Thymus (tissue), 11 donors: ENCODE measurements at regions not wholly inside any gene's neighbourhood (a gene's known extent, or its start where the extent isn't known, plus 50 kb on each side); places are given as distances from the start of the nearest gene placed in this dataset.

Experiments
- DNase-seq, 9 donors: peaks; one replicate each; pipeline ENCODE4 v3.0.0-alpha.2; 2013; ENCODE audit warnings: low spot score in 9 of 9, low read depth in 6 of 9, missing footprints in 1 of 9
- H3K27ac ChIP-seq, 2 donors: one replicate each; pipeline ENCODE4 v1.5.1; 2013; ENCODE audit warnings: control low read depth in 1 of 2, low read depth in 1 of 2, low read length in 1 of 2, mild to moderate bottlenecking in 1 of 2, moderate library complexity in 1 of 2
- H3K27me3 ChIP-seq, 2 donors: one replicate each; pipeline ENCODE4 v1.5.1; 2013; ENCODE audit warnings: low read length in 1 of 2; ENCODE audit not compliant: control insufficient read depth in 2 of 2, insufficient read depth in 1 of 2
- H3K36me3 ChIP-seq, 2 donors: one replicate each; pipeline ENCODE4 v1.5.1; 2013; ENCODE audit warnings: low read length in 1 of 2, mild to moderate bottlenecking in 1 of 2, moderate library complexity in 1 of 2; ENCODE audit not compliant: control insufficient read depth in 2 of 2, insufficient read depth in 2 of 2
- H3K4me1 ChIP-seq, 2 donors: one replicate each; pipeline ENCODE4 v1.5.1; 2013; ENCODE audit warnings: low read length in 2 of 2; ENCODE audit not compliant: control insufficient read depth in 2 of 2, insufficient read depth in 2 of 2
- H3K4me3 ChIP-seq, 2 donors: one replicate each; pipeline ENCODE4 v1.5.1; 2013; ENCODE audit warnings: low read length in 2 of 2, control low read depth in 1 of 2, mild to moderate bottlenecking in 1 of 2
- H3K9me3 ChIP-seq, 2 donors: one replicate each; pipeline ENCODE4 v1.5.1; 2013; ENCODE audit warnings: low read length in 1 of 2, mild to moderate bottlenecking in 1 of 2; ENCODE audit not compliant: control insufficient read depth in 2 of 2, insufficient read depth in 1 of 2
- WGBS: extraction: QIAGEN DNeasy Blood & Tissue Kit; methylation state at CpG from one replicate; pipeline ENCODE4 v1.1.7; 2013; 5-methylcytosine and 5-hydroxymethylcytosine counted together
- donor health status: healthy.

DNA sequence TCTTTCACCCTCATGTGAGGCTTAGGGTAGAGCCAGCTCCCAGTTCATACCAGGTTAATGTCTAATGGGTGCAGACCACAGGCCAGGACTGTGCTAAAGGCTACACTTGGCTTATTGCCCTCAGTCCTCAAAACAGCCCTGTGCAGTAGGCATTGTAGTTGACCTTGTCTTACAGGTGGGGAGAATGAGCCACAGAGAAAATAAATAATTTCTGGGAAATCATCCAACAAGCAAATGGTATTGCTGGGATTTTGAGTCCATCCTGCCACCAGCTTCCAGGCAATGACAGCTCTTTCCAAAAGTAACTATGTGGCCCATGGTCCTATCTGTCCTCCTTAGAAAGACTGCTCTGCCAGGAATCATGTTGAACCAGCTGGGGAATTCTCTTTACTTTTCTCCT, 450.0 kb downstream of the GADD45G start:
- no peak for DNase-seq
- Histone ChIP-seq H3K4me1 (no peaks in the 10 kb centered on the region), H3K4me3 (no peak overlapping the region), H3K9me3 (no peaks in the 10 kb centered on the region), H3K27me3 (no peaks in the 10 kb centered on the region), H3K36me3 (no peaks in the 10 kb centered on the region), H3K27ac (no peak overlapping the region)

- Histone ChIP-seq H3K4me3 (no peak overlapping the region), H3K4me1 (no peaks in the 10 kb centered on the region), H3K27ac (no peak overlapping the region), H3K9me3 (no peaks in the 10 kb centered on the region), H3K36me3 (no peaks in the 10 kb centered on the region), H3K27me3 (no peaks in the 10 kb centered on the region)
- WGBS: 94% methylated on average over 3 of the region's 3 CpGs
- DNase-seq: no peak
These were observed 450.4 kb downstream of the GADD45G start for GRCh38 chr9:90055226-90055625.

DNA sequence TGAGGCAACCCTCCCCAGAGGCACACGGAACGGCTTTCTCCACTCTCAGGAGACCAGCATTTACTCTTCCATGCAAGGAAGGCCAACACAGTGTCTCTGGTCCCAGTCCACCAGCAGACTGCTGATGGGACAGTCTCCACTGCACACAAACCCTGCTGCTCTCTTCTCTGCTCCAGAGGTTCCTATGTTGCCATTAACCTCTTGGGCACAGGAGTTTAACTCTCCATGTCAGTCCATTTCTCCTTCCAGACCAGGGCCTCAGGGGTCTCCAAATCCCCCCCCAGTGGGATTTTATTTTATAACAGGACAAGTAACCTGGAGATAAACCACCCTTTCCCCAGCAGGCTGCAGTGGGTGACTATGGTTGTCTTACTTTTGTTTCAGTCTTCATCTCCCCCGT, 452.5 kb downstream of the GADD45G start:
- no peaks in the 10 kb centered on the region for H3K9me3 ChIP-seq
- no peak for DNase-seq
- H3K27me3 ChIP-seq: no peaks in the 10 kb centered on the region
- no peak overlapping the region for H3K27ac ChIP-seq
- no peaks in the 10 kb centered on the region for H3K4me1 ChIP-seq
- no peak overlapping the region for H3K4me3 ChIP-seq
- WGBS: 94% methylated on average over 3 of the region's 3 CpGs
- no peaks in the 10 kb centered on the region for H3K36me3 ChIP-seq

GRCh38 chr9:90058182-90058763, 453.5 kb downstream of the GADD45G start:
- H3K9me3 ChIP-seq: no peaks in the 10 kb centered on the region
- 96% methylated on average over 6 of the region's 6 CpGs for WGBS
- H3K4me3 ChIP-seq: no peak overlapping the region
- H3K27me3 ChIP-seq: no peaks in the 10 kb centered on the region
- no peak for DNase-seq
- no peak overlapping the region for H3K27ac ChIP-seq
- no peaks in the 10 kb centered on the region for H3K4me1 ChIP-seq
- H3K36me3 ChIP-seq: no peaks in the 10 kb centered on the region

DNA sequence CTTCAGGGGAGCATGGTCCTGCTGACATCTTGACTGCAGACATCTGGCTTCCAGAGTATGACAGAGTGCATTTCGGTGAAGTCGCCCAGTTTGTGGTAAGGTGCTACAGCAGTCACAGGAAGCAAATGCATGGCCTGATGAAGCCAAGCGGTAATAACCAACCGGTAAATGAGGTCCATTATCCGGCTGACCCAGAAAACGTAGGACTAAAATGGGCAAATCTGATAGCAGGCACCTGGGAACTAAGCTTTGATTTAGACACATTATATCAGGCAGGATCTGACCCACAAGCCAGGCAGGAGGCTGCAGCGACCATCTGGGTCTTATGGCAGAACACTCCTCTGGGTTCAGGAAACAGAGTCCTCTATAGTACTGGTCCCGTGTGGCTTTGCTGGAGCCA, 454.6 kb downstream of the GADD45G start:
- Histone ChIP-seq H3K36me3 (no peaks in the 10 kb centered on the region), H3K27ac (no peak overlapping the region), H3K9me3 (no peaks in the 10 kb centered on the region), H3K27me3 (no peaks in the 10 kb centered on the region), H3K4me1 (no peaks in the 10 kb centered on the region), H3K4me3 (no peak overlapping the region)
- DNase-seq: no peak
- WGBS: 98% methylated on average over 8 of the region's 8 CpGs

DNA sequence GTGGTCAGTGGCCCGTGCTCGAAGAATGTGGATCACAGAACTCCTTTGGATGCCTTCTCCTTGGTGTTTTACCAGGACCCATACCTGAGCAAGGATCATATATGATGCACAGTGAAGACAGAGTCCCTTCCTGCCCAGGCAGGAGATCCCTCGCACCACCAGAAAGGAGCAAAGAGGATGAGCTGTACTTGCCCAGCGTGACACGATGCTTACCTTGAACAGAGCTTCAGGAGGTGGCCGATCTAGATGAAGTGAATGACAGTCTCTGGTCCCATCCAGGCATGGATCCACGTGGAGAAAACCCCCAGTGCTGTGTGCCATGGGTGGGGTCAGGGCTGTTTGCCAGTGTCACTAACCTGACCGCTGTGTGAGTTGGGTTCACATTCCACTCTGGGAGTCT, 455.4 kb downstream of the GADD45G start:
- 93% methylated on average over 8 of the region's 8 CpGs for WGBS
- H3K9me3 ChIP-seq: no peaks in the 10 kb centered on the region
- H3K27me3 ChIP-seq: no peaks in the 10 kb centered on the region
- no peaks in the 10 kb centered on the region for H3K4me1 ChIP-seq
- H3K4me3 ChIP-seq: no peak overlapping the region
- H3K27ac ChIP-seq: no peak overlapping the region
- DNase-seq: no peak
- H3K36me3 ChIP-seq: no peaks in the 10 kb centered on the region

DNA sequence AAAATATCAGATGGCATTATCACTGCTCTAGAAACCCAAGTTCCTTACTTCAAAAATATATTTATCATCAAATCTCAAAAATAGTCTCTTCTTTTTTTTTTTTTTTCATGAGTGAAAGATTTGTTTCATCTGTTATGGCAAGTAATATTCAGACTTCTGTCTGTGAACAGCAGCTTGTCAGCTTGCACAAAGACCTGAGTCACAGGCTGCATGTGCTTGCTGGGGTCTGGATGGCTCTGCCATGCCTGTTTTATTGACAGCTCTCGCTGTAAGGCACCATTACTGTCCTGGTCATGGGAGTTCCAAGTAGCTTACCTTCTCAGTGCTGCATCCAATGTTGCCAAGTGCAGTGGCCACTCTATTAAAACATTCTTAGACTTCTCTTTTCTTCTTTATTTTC, 456.4 kb downstream of the GADD45G start:
- Histone ChIP-seq H3K27me3 (no peaks in the 10 kb centered on the region), H3K9me3 (no peaks in the 10 kb centered on the region), H3K27ac (no peak overlapping the region), H3K4me1 (no peaks in the 10 kb centered on the region), H3K4me3 (no peak overlapping the region), H3K36me3 (no peaks in the 10 kb centered on the region)
- WGBS: 95% methylated on average over 1 of the region's 1 CpG
- no peak for DNase-seq

- Histone ChIP-seq H3K27ac (no peak overlapping the region), H3K27me3 (no peaks in the 10 kb centered on the region), H3K36me3 (no peaks in the 10 kb centered on the region), H3K4me1 (no peaks in the 10 kb centered on the region), H3K4me3 (no peak overlapping the region), H3K9me3 (no peaks in the 10 kb centered on the region)
- DNase-seq: no peak
- 84% methylated on average over 1 of the region's 1 CpG for WGBS
These were observed 458.2 kb downstream of the GADD45G start for GRCh38 chr9:90062982-90063381.

DNA sequence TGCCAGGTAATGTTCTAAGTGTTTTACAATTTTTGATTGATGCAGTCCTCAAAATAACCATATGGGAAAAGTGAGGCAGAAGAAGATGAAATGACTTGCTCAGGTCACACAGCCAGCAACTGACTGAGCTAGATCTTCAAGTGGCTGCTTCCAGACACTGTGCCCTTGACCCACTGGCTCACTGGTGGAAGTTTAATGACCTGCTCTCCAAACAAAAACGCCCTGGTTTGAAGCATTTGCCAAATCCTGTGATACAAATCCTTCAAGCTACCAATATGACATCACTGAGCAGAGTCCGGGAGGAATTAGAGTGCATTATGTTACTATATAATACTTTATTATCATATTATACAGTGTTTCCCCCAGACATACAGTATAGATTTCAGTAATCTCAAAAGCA, 459.4 kb downstream of the GADD45G start:
- Histone ChIP-seq H3K4me1 (no peaks in the 10 kb centered on the region), H3K36me3 (no peaks in the 10 kb centered on the region), H3K27ac (no peak overlapping the region), H3K27me3 (no peaks in the 10 kb centered on the region), H3K9me3 (no peaks in the 10 kb centered on the region), H3K4me3 (no peak overlapping the region)
- 87% methylated on average over 2 of the region's 2 CpGs for WGBS
- no peak for DNase-seq

DNA sequence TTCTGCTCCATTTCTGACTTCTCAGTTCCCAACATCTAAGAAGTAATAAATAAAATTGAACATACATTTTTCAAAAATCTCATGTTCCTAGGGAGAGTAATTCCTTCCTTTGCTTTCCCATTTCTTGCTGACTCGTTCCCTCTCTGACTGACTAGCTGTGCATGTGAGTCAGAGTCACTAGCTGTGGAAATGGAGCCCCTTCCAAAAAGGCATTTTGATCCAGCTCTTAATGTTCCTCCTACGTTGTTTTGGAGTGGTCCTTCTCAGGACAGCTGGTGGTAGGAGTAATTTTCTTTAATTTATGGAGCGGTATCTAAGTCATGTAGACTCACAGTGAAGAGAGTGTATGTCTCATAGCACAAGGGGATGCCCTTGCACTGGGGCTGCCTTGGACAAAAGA, 460.2 kb downstream of the GADD45G start:
- DNase-seq: no peak
- Histone ChIP-seq H3K36me3 (no peaks in the 10 kb centered on the region), H3K27me3 (no peaks in the 10 kb centered on the region), H3K4me3 (no peak overlapping the region), H3K9me3 (no peaks in the 10 kb centered on the region), H3K4me1 (no peaks in the 10 kb centered on the region), H3K27ac (no peak overlapping the region)
- WGBS: 94% methylated on average over 3 of the region's 3 CpGs
